ENCODE measurements at regions not wholly inside any gene's neighbourhood (a gene's known extent, or its start where the extent isn't known, plus 50 kb on each side); places are given as distances from the start of the nearest gene placed in this dataset.

DNA sequence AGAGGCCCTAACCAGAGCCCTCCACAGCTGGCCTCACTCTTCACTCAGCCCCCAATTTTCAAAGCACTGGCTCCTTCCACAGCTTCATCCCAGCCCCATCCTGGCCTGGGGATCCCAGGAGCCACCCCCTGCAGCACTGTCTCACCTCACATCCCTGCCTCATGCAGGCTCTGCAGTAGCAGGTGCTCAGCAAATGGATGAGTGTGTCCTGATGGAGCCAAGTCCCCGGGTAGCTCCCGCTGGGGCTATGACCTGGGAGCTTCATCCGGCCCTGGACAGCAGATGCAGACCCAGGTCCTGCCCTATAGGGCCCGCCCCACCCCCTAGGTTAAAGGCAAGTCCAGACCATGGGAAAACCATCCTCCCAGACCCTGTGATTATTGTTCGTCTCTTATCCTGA, 143.2 kb upstream of the ZNF507 start:
- no peak overlapping the region for H3K4me3 Mint-ChIP-seq
- no peak overlapping the region for H3K27ac Mint-ChIP-seq
- no peaks in the 10 kb centered on the region for H3K27me3 Mint-ChIP-seq (ENCODE audit: low read depth)
- H3K4me1 Mint-ChIP-seq (ENCODE audit: low read depth): peaks cover 5% of the 10 kb centered on the region
- H3K36me3 Mint-ChIP-seq (ENCODE audit: low read depth): no peaks in the 10 kb centered on the region
- no peaks in the 10 kb centered on the region for H3K9me3 Mint-ChIP-seq

DNA sequence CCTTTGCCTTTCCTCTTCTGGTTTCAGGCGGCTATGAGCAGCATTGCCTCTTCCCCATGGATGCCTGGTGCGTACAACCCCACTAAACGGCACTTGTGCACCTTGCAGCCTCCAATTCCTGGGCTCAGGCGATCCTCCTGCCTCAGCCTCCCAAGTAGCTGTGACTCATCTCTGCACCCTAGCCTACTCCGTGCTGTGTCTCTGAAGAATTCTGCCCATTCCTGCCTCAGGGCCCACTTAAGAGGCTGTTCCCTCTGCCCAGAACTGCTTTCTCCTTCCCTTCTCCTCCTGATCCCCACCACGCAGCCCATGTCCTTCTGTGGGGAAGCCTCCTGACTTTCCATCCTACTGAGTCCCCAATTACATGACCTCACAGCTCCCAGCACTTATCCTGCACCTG, 142.2 kb upstream of the ZNF507 start:
- no peak overlapping the region for H3K4me3 Mint-ChIP-seq
- no peaks in the 10 kb centered on the region for H3K36me3 Mint-ChIP-seq (ENCODE audit: low read depth)
- peaks cover 5% of the 10 kb centered on the region for H3K4me1 Mint-ChIP-seq (ENCODE audit: low read depth)
- no peaks in the 10 kb centered on the region for H3K9me3 Mint-ChIP-seq
- H3K27ac Mint-ChIP-seq: no peak overlapping the region
- no peaks in the 10 kb centered on the region for H3K27me3 Mint-ChIP-seq (ENCODE audit: low read depth)

DNA sequence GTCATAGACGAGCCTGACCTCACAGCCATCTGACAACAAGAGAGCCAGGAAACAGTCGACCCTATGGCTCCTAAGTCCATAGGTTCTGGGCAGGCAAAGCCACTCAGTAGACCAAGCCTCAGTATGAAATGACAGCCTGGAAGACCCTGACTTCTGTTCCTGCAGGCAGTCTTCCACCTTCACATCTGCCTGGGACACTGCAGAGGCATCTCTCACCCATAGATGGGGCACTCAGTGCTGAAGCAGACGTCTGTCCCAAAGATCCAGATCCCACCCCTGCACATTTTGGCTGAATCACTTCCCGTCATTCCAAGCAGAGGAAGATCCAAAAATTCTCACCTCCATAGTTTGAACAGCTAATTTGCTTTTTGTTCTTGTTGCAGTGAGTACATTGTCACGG, 139.3 kb upstream of the ZNF507 start:
- H3K9me3 Mint-ChIP-seq: peaks cover 9% of the 10 kb centered on the region
- H3K4me1 Mint-ChIP-seq (ENCODE audit: low read depth): peaks cover 5% of the 10 kb centered on the region
- no peaks in the 10 kb centered on the region for H3K36me3 Mint-ChIP-seq (ENCODE audit: low read depth)
- H3K27ac Mint-ChIP-seq: no peak overlapping the region
- peaks cover 6% of the 10 kb centered on the region for H3K27me3 Mint-ChIP-seq (ENCODE audit: low read depth)
- H3K4me3 Mint-ChIP-seq: no peak overlapping the region

DNA sequence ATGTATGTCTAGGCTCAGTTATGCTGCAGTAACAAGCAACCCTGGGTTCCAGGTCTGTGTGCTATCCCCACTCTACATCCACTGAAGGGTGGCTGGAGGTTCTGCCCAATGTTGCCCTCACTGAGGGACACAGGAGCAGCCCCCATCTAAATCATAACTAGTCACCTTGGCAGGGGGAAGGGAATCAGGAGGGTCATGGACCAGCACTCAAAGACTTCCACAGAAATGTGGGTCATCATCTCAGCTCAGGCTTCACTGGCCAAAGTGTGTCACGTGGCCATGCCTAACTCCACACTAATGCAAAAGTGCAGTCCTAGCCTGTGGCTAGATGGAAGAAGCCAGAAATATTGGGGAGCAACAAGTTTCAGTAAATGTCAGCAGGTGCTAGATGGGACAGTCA, 137.3 kb upstream of the ZNF507 start:
- Mint-ChIP-seq H3K27ac (no peak overlapping the region), H3K36me3 (ENCODE audit: low read depth) (no peaks in the 10 kb centered on the region), H3K4me1 (ENCODE audit: low read depth) (no peaks in the 10 kb centered on the region), H3K27me3 (ENCODE audit: low read depth) (peaks cover 17% of the 10 kb centered on the region), H3K9me3 (peaks cover 11% of the 10 kb centered on the region), H3K4me3 (no peak overlapping the region)

DNA sequence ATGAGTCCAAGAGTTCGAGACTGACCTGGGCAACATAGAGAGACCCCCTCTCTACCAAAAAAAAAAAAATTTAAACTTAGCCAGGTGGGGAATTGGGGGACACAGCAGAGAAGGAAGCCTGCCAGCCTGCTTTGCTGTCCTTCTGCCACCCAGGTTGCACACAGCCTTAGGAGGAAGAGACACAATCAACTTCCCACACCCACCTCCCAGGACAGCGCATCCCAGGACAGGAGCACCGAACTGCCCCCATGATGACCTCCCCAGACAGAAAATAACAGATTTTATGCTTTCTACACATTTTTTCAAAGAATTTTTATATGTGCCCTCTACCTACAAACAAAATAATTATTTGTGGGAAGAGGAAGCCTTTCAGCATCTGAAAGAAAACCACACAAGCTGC, 126.0 kb upstream of the ZNF507 start:
- Mint-ChIP-seq H3K27ac (no peak overlapping the region), H3K27me3 (ENCODE audit: low read depth) (peaks cover 21% of the 10 kb centered on the region)

DNA sequence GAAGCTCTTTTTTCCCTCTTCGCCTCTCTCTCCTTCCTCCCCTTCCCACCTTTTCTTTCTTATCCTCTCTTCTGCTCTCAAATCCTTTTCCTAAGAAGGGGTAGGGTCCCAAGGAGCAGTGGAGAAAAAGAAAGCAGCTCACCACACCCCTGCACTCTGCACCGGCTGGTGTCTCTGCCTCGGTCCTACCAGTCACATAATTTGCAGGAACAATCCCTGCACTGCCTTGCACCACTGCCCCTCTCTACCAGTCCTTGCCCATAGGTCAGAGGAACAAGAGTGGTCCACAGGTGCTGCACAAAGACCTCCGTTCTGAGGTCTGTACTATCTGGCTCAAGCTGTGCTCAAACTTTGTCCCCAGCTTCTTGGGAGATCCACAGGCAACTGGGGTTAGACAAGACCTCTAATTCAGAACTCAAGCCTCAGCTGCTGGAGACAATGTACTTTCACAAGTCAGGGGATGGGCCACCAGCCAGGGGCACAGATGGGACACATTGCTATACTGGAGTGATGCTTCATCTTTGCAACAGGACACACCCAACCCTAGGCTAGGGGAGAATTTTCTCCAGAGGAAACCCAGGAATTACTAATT, 125.4 kb upstream of the ZNF507 start:
- Mint-ChIP-seq H3K4me3 (no peak overlapping the region), H3K27ac (no peak overlapping the region), H3K4me1 (ENCODE audit: low read depth) (peaks cover 5% of the 10 kb centered on the region), H3K9me3 (no peaks in the 10 kb centered on the region), H3K27me3 (ENCODE audit: low read depth) (peaks cover 27% of the 10 kb centered on the region), H3K36me3 (ENCODE audit: low read depth) (no peaks in the 10 kb centered on the region)

More for the DNA sequence above, 126.0 kb upstream of the ZNF507 start:
- no peaks in the 10 kb centered on the region for H3K9me3 Mint-ChIP-seq
- H3K4me1 Mint-ChIP-seq (ENCODE audit: low read depth): peaks cover 3% of the 10 kb centered on the region
- no peaks in the 10 kb centered on the region for H3K36me3 Mint-ChIP-seq (ENCODE audit: low read depth)
- no peak overlapping the region for H3K4me3 Mint-ChIP-seq

DNA sequence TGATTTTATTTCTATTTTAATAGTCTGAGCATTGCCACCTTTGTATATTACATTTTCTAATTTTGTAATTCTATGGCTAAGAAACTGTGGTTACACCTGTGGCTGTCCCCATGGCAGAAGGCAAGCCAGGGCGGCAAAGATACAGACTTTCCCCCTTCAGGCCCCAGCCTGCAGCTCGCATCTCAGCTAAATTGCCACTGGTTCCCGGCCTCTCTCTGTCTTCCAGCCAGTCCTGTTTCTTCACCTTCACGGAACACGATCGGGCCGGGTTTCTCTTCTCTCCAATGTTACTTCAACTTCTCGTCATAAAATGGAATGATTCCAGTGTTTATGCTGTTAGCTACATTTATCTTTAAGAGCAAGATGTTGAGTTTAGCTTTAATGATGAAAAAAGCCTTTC, 124.5 kb upstream of the ZNF507 start:
- Mint-ChIP-seq H3K36me3 (ENCODE audit: low read depth) (no peaks in the 10 kb centered on the region), H3K4me1 (ENCODE audit: low read depth) (peaks cover 5% of the 10 kb centered on the region), H3K27ac (no peak overlapping the region), H3K4me3 (no peak overlapping the region), H3K9me3 (no peaks in the 10 kb centered on the region), H3K27me3 (ENCODE audit: low read depth) (peaks cover 28% of the 10 kb centered on the region)

DNA sequence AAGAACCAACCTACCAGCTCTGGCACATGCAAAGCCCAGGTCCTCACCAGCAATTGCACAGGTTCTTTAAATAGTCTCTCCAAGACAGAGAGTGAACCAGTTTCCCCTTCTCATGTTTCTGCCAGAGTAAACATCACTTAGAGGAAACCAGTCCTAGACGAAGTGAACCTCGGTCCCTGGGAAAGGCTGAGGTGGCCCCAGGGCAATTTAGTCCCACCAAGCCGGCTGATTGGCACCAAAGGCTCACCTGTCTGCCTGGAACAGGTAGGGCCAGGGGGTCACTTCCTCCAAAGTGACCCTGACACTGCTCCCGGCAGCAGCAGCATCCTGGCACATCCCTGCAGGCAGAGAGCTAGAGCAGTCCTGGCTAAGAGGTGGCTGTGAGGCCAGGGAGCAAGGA, 122.9 kb upstream of the ZNF507 start:
- peaks cover 32% of the 10 kb centered on the region for H3K27me3 Mint-ChIP-seq (ENCODE audit: low read depth)
- H3K36me3 Mint-ChIP-seq (ENCODE audit: low read depth): no peaks in the 10 kb centered on the region
- peaks cover 5% of the 10 kb centered on the region for H3K4me1 Mint-ChIP-seq (ENCODE audit: low read depth)
- H3K9me3 Mint-ChIP-seq: no peaks in the 10 kb centered on the region
- H3K4me3 Mint-ChIP-seq: no peak overlapping the region
- no peak overlapping the region for H3K27ac Mint-ChIP-seq

DNA sequence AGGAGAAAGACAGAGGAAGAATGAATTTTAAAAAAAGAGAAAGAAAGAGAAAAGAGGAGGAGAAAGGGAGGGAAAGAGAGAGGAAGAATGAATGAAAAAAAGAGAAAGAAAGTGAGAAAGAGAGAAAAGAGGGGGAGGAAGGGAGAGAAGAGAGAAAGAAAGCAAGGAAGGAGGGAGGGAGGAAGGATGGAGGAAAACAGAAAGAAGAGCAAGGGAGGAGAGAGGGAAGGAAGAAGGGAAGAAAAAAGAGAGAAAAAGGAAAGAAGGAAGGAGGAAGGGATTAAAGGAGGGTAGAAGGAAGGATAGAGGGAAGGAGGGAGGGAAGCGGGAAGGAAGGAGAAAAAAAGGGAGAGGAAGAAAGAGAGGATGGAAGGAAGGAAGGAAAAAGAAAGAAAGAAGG, 122.3 kb upstream of the ZNF507 start:
- H3K4me3 Mint-ChIP-seq: no peak overlapping the region
- H3K27ac Mint-ChIP-seq: no peak overlapping the region
- H3K9me3 Mint-ChIP-seq: no peaks in the 10 kb centered on the region
- H3K36me3 Mint-ChIP-seq (ENCODE audit: low read depth): no peaks in the 10 kb centered on the region
- H3K27me3 Mint-ChIP-seq (ENCODE audit: low read depth): peaks cover 32% of the 10 kb centered on the region
- H3K4me1 Mint-ChIP-seq (ENCODE audit: low read depth): peaks cover 5% of the 10 kb centered on the region

DNA sequence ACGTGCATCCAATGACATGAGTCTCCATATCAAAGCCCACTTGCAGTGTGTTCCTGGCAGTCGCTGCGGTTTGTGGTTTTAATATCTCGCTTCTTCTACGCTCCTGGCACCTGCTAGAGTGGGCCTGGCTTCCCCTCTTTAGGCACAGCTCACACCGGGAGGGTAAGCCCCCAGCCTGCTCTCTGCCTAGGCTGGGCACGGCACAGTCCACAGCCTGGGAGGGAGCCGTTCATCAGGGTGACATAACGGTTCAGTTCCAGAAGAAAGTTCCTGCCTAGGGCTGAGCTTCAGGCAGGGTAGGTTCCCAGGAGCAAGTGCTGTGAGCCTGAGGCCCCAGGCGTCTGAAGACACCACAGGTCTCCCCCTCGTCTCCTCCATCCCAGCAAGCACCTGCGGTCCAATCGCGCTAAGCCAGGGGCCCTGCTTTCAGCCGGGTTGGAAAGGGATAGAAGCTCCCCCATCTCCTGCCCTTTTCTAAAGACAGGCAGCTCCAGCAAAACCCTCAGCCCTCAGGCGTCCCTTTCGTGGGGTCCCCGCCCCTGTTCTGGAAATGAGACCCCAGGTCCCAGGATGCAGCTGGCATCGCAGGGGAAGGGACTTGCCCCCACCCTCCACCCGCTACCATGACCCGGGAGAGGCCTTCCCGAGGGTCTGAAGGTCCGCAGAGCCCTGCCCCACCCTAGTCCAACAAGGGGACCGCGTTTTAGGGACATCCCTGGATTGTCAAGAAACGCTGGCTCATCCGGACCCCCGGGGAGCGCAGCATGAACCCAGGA, 121.6 kb upstream of the ZNF507 start:
- Mint-ChIP-seq H3K9me3 (no peaks in the 10 kb centered on the region), H3K4me3 (no peak overlapping the region), H3K4me1 (ENCODE audit: low read depth) (peaks cover 5% of the 10 kb centered on the region), H3K27me3 (ENCODE audit: low read depth) (peaks cover 32% of the 10 kb centered on the region), H3K36me3 (ENCODE audit: low read depth) (no peaks in the 10 kb centered on the region), H3K27ac (no peak overlapping the region)

DNA sequence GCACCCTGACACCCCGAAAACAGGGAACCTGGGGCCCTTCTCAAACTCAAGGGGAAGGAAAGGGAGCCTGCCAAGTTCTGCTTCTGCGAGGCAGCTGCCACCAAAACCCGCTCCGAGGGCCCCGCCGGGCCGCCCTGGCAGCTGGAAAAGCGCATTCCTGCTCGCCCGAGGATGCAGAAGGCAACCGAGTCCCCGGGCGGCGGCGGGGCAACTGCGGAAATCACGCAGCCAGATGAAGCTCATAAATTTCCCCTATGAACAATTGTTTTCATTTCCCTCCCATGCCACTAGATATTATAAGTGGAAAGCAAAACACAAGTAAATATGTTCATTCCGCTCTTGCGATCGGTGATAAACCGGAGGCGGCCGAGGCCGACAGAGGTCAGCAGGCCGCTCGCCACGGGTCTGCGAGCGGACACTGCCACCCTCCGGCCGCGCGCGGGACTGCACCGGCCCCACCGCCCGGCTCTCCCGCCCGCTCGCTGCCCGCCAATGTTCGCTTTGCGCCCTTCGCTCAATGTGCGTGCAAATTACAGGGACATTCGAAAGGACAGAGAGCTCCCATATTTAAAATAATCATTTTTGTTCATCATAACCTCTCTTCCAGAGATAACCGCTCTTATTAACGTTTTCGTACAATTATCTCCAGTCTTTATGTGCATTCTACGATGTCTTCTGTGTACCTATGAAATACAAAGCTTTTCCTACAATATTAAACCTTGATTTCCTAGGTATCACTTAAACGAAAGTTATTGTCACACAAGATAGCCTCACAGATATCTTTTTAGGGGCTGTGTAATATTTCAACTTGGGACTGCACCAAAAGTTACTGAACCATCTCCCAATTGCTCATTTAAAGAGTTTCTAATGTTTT, 120.8 kb upstream of the ZNF507 start:
- H3K9me3 Mint-ChIP-seq: no peaks in the 10 kb centered on the region
- peaks cover 32% of the 10 kb centered on the region for H3K27me3 Mint-ChIP-seq (ENCODE audit: low read depth)
- H3K4me3 Mint-ChIP-seq: peak overlapping the region; percentile 65
- no peak overlapping the region for H3K27ac Mint-ChIP-seq
- no peaks in the 10 kb centered on the region for H3K36me3 Mint-ChIP-seq (ENCODE audit: low read depth)
- peaks cover 5% of the 10 kb centered on the region for H3K4me1 Mint-ChIP-seq (ENCODE audit: low read depth)

DNA sequence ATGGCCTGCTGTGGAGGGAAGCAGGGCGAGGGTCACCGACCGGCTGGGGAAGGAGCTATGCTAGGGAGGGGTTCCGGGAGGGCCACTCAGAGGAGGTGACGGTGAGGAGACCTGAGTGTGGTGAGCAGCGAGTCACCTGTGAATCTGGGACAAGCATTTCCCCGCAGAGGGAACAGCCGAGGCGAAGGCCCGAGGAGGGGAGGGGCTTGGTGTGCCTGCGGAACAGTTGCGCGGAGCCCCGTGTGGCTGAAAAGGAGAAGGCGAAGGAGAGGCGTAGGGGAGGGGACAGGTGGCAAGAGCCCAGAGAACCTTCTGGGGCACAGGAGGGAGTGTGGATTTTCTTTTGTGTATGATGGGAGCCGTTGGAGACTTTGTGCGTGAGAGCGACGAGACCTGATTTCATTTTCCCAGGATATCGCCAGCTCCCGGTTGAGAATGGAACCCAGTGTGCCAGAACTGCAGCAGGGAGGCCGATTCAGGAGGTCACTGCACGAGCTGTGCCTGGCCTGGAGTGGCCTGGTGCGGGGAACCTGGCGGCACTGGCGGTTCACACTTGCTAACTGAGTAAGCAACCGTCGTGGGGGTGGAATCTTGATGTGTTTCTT, 117.7 kb upstream of the ZNF507 start:
- no peaks in the 10 kb centered on the region for H3K36me3 Mint-ChIP-seq (ENCODE audit: low read depth)
- H3K27ac Mint-ChIP-seq: no peak overlapping the region
- H3K27me3 Mint-ChIP-seq (ENCODE audit: low read depth): peaks cover 25% of the 10 kb centered on the region
- no peak overlapping the region for H3K4me3 Mint-ChIP-seq
- H3K4me1 Mint-ChIP-seq (ENCODE audit: low read depth): peaks cover 5% of the 10 kb centered on the region
- no peaks in the 10 kb centered on the region for H3K9me3 Mint-ChIP-seq

DNA sequence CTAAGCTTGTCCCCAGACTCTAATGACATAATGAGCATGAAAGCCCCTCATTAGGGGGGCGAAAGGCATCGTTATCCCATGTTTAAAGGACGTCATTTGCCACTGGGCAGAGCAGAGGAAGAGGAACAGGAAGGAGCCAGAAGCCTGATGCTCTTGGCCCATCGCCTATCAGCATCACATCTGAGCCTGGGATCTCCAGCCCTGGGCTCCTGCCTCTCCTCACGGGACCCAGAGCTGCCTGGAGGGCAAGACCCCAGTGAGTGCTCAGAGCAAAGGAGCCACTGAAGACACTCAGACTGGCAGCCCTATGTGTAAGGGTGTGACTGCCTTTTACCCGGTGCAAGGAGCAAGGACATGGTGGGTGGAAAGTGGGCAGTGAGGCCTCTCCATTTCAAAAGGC, 115.0 kb upstream of the ZNF507 start:
- Mint-ChIP-seq H3K36me3 (ENCODE audit: low read depth) (no peaks in the 10 kb centered on the region), H3K27me3 (ENCODE audit: low read depth) (peaks cover 4% of the 10 kb centered on the region), H3K9me3 (no peaks in the 10 kb centered on the region), H3K4me3 (no peak overlapping the region), H3K27ac (no peak overlapping the region), H3K4me1 (ENCODE audit: low read depth) (no peaks in the 10 kb centered on the region)

DNA sequence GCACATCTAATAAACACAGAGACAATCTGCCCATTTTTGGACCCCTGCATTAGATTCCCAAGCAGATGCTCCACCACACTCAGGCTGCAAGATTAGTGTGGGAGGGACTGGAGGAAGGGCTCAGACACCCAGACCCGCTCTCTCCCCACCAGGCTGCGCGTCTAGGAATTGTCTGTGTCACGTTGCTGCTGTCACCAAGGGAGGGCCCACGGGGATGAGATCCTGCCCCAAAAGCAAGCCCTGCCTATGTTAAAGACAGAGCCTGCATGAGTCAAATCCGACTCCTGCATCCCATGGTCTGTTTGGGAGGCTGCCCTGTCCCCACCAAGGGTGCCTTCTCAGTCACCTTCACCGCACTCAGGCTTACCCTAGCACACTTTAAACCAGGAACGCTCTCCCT, 114.4 kb upstream of the ZNF507 start:
- Mint-ChIP-seq H3K36me3 (ENCODE audit: low read depth) (no peaks in the 10 kb centered on the region), H3K4me1 (ENCODE audit: low read depth) (no peaks in the 10 kb centered on the region), H3K27me3 (ENCODE audit: low read depth) (peaks cover 4% of the 10 kb centered on the region), H3K9me3 (no peaks in the 10 kb centered on the region), H3K4me3 (no peak overlapping the region), H3K27ac (no peak overlapping the region)
